AG04450 (cell line): ENCODE measurements at regions not wholly inside any gene's neighbourhood (a gene's known extent, or its start where the extent isn't known, plus 50 kb on each side); places are given as distances from the start of the nearest gene placed in this dataset.

Experiments
- CTCF ChIA-PET: fragments of 300-600, 350-600 bp; formaldehyde crosslinking; extraction: SDS; loops from one replicate; lab custom pipeline; 2022; ENCODE audit warnings: antibody characterized with exemption, inconsistent platforms; lab: Charles Lee
- POLR2A ChIA-PET: fragments of 350-600 bp; formaldehyde crosslinking; extraction: SDS; loops from one replicate; lab custom pipeline; 2021; ENCODE audit warnings: antibody characterized with exemption, inconsistent platforms; lab: Yijun Ruan, JAX
- DNase-seq: peaks from one replicate; pipeline ENCODE4 v3.0.0-alpha.2; 2011; ENCODE audit warnings: low read depth, low spot score
- H3K27ac ChIP-seq: one replicate; pipeline ENCODE4 v1.5.1; 2012; ENCODE audit warnings: low read depth, low read length, control low read depth
- H3K27me3 ChIP-seq: one replicate; pipeline ENCODE4 v1.6.0; 2012; ENCODE audit warnings: low read length; ENCODE audit not compliant: control insufficient read depth, insufficient read depth
- H3K4me3 ChIP-seq: 2 replicates; pipeline ENCODE4 v1.5.1; 2011; ENCODE audit warnings: mild to moderate bottlenecking, low read depth, low read length, control low read depth
- H3K9me3 ChIP-seq: 2 replicates; pipeline ENCODE4 v1.5.1; 2012; ENCODE audit warnings: low read length; ENCODE audit not compliant: control insufficient read depth, insufficient read depth
- TF ChIP-seq, protein P1 (sequence below): IDR thresholded peaks from 2 replicates; pipeline ENCODE4 v1.5.1; 2011; ENCODE audit warnings: low read depth, low read length, control low read depth, inconsistent platforms

DNA sequence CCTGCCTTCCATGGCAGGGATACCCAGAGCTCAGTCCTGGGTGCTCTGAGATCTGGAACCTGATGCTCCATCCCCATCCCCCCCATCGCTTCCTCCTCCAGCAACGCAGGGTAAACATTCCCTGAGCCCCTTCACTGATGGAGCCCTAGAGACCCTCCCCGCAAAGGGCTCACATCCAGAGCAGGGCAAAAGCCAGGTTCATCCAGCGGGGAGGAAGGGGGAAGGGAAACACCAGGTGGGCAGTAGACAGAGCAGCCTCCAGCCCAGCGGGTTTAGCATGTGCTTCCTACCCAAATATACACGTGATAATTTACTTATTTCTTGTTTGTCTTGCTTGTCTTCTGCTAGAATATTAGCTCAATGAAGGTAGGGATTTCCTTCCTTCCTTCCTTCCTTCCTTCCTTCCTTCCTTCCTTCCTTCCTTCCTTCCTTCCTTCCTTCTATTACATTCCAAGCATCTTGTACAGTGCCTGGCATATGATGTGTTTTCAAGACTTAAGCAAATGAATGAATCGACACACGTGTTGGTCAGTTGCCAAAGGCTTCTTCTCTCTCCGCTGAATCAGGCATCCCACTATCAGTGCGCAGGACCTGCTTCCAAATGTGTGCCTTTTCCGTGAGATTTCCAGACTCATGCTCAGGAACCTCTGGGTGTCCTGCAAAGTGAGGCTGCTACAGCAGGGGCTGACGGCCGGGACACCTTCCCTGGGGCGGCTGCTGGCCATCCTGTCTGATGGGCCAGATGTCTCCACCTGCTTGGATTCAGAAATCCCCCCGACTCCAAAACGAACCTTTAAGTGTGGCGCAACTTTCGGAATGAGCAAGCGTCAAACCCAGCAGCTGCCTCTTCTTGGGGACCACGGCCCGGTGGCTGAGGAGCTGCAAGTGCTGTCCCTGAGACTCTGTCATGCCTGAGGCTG is 955.1 kb downstream of the BRD1 start:
- ChIA-PET CTCF (no interaction called here), POLR2A (no interaction called here)
- H3K27me3 ChIP-seq = no peaks in the 10 kb centered on the region
- DNase-seq = no peak
- TF ChIP-seq, protein P1, sequence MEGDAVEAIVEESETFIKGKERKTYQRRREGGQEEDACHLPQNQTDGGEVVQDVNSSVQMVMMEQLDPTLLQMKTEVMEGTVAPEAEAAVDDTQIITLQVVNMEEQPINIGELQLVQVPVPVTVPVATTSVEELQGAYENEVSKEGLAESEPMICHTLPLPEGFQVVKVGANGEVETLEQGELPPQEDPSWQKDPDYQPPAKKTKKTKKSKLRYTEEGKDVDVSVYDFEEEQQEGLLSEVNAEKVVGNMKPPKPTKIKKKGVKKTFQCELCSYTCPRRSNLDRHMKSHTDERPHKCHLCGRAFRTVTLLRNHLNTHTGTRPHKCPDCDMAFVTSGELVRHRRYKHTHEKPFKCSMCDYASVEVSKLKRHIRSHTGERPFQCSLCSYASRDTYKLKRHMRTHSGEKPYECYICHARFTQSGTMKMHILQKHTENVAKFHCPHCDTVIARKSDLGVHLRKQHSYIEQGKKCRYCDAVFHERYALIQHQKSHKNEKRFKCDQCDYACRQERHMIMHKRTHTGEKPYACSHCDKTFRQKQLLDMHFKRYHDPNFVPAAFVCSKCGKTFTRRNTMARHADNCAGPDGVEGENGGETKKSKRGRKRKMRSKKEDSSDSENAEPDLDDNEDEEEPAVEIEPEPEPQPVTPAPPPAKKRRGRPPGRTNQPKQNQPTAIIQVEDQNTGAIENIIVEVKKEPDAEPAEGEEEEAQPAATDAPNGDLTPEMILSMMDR = no peak
- no peak overlapping the region for H3K4me3 ChIP-seq
- H3K9me3 ChIP-seq = peaks cover 63% of the 10 kb centered on the region
- H3K27ac ChIP-seq = no peak overlapping the region

DNA sequence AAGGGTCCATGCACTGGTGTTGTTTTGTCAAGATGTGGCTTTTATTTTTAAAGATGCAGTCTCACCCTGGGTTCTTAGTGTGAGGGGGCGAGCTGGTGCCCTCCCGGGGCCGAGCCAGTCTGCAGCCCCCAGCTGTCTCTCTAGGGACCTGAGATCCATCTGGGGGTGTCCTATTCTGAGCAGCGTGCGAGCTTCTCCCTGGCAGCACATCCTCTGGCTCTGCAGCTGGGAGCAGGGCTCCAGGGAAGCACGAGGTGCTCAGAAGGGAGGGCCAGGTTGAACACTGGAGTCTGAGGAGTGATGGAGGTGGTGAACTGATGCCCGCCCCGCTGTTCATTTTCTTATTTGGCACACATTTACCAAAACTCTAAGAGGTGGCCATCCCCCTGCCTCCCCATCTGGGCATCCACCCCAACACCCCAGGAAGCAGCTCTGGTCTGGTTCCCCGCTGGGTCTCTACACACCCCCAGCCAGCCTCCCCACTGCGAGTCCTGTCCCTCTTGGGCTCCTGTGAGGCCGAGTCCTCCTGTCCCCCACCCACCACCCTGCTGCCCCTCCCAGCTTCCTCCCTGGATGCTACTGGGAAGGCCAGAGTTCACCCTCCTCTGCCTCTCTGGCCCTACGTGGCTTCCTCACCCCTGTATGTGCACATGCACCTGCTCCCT is 956.4 kb downstream of the BRD1 start:
- Histone ChIP-seq H3K27ac (no peak overlapping the region), H3K27me3 (no peaks in the 10 kb centered on the region), H3K9me3 (peaks cover 75% of the 10 kb centered on the region), H3K4me3 (no peak overlapping the region)
- ChIA-PET POLR2A (no interaction called here), CTCF (no interaction called here)
- TF ChIP-seq, protein P1 = no peak
- no peak for DNase-seq

DNA sequence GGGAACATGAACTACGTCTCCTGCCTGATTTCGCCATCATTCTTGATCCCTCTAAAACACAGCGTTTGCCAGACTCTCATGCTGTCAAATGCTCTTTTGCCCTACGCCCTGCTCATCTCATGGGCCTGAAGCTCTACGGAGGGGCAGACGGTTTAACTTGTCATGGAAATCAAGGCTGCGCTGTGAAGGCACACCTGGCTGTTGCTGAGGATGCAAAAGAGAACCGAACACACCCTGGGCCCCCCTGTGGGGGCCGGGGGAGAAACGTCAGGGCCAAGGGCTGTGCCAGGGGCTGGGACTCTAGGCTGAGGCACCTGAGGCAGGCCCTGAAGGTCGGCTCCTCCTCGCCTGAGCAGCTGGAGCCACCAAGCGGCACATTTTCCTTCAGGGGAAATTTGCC is 957.2 kb downstream of the BRD1 start:
- POLR2A ChIA-PET = no interaction called here

DNA sequence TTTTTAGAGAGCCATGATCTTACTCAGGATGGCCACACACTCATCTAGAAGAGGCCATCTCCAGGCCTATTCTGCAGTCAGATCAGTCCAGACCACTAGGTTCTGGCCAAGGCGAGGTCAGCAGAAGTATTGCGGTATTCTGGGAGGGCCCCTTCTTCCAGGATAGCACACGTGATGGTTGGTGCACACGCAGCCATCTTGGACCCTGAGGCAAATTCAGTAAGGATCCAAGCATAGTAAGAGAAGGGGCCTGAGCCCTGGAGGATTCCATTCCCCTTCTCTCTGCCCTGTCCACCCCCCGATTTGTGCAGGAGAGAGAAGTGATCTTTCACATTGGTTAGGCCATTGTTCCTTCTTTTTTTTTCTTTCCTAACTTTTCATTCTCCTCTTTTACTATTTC is 957.9 kb downstream of the BRD1 start:
- H3K4me3 ChIP-seq = no peak overlapping the region
- ChIA-PET POLR2A (no interaction called here), CTCF (no interaction called here)
- no peaks in the 10 kb centered on the region for H3K27me3 ChIP-seq
- TF ChIP-seq, protein P1 = no peak
- H3K9me3 ChIP-seq = peaks cover 75% of the 10 kb centered on the region
- no peak overlapping the region for H3K27ac ChIP-seq
- DNase-seq = no peak

More for the DNA sequence above, 957.2 kb downstream of the BRD1 start:
- DNase-seq = no peak
- no peaks in the 10 kb centered on the region for H3K27me3 ChIP-seq
- TF ChIP-seq, protein P1 = no peak
- peaks cover 80% of the 10 kb centered on the region for H3K9me3 ChIP-seq
- CTCF ChIA-PET = no interaction called here
- H3K4me3 ChIP-seq = no peak overlapping the region
- H3K27ac ChIP-seq = no peak overlapping the region

DNA sequence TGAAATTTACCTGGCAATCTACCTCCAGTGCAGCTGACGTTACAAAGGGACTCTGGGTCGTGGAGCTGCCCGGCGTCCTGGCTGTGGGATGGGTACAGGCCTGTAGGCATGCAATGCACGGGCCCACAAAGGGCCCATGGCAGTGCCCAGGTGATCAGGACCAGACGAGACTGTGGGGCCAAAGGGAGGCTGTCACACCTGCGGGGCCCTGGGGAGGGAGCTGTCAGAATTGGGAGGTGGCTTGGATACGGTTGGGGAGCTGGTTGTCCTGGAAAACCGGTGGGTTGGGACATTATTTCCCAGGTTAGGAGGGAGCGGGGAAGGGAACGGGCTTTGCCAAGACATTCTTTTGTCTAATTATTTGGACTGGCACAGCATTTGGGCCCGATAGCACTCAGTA is 958.5 kb downstream of the BRD1 start:
- ChIA-PET CTCF (no interaction called here), POLR2A (no interaction called here)
- Histone ChIP-seq H3K9me3 (peaks cover 79% of the 10 kb centered on the region), H3K27me3 (no peaks in the 10 kb centered on the region), H3K27ac (no peak overlapping the region), H3K4me3 (no peak overlapping the region)
- DNase-seq = no peak
- TF ChIP-seq, protein P1 = no peak
